ENCODE measurements at regions not wholly inside any gene's neighbourhood (a gene's known extent, or its start where the extent isn't known, plus 50 kb on each side); places are given as distances from the start of the nearest gene placed in this dataset.
A peak's percentile ranks its signal among the peaks of the same experiment; 100 is the strongest.
"Not testable (repeated sequence)": the region's sequence is repeated elsewhere in the genome, so short reads cannot be mapped to it uniquely, and the experiment has no call there.

DNA sequence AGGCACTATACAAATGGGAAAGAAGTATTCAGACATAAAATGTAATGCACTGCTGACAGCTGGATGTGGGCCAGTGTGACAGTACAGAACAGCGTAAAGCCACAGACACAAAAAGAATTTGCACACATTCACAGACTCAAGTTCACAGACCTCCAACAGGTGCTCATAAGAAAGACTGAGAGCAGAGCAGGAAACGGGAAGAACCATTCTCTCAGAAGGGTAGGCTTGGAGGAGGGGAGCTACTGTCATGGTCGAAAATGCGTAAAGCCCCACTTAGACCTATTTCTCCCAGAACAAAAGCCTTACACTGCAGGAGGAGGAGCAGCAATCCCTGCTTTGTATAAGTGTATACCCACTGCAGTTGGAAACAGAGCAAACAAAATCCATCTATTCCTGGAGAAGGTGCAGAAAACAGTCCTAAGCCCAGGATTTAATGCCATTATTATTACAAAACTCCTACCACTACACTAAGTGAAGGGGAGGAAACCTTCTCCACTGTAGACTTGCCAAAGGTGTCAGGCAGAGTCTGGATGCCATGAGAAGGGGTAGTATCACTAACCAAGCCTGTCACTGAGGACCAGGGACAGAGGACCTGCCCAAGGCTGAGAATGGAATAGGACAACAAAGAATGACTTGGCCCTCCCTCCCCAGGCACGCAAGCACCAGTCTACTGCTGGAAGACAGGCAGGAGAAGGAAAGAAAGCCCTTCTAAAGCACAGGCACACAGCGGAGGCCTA lies 103.0 kb upstream of the FAM25C start:
- DNase-seq; ATAC-seq; intact Hi-C loops (cut with DNase I, micrococcal nuclease): not testable (repeated sequence)

DNA sequence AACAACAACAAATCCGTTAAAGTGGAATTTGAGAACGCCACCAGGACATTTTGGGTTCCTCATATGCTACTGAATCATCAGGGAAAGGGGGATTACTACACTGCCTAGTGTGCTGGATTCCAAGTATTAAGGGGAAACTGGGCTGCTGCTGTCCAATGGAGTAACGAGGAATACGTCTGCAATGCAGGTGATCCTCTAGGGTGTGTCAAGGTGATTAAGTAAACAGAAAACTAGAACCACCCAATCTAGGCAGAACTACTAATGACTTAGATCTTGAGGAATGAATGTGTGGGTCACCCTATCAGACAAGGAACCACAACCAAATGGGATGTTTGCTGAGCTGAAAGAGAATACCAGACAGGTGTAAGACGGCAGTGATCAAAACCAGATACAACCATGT lies 99.3 kb upstream of the FAM25C start:
- DNase-seq; intact Hi-C loops (cut with DNase I, micrococcal nuclease); ATAC-seq: not testable (repeated sequence)

DNA sequence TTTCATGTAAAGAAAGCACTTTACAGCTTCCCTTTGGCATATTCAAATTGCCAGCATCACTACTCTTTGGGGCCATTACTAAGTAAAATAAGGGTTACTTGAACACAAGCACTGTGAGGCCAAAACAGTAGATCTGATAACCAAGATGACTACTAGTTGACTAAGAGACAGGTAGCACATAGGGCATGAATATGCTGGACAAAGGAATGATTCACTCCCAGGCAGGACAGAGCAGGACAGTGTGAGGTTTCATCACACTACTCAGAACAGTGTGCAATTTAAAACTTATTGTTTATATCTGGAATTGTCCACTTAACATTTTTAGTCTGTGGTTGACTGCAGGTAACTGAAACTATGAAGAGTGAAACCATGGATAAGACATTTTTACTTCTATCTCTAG lies 91.1 kb upstream of the FAM25C start:
- DNase-seq; ATAC-seq; intact Hi-C loops (cut with DNase I, micrococcal nuclease): not testable (repeated sequence)

DNA sequence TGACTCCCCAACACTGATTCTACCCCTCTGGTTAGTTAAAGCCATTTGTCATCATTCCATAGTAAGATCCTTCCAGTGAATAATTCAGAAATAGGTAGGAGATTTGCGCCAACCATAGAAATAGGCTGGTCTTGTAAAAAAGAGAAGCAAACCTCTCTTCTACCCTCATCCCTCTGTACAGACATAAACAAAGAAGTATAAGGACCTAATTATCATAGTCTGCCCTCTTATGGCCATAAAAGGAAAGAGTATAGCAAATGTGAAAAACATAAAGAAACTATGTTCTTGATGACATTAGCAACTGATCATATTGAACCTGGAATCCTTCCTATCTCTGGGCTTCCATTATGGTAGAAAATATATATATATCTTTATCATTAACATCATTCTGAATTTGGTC lies 88.5 kb upstream of the FAM25C start:
- intact Hi-C loops (cut with DNase I, micrococcal nuclease); DNase-seq; ATAC-seq: not testable (repeated sequence)

DNA sequence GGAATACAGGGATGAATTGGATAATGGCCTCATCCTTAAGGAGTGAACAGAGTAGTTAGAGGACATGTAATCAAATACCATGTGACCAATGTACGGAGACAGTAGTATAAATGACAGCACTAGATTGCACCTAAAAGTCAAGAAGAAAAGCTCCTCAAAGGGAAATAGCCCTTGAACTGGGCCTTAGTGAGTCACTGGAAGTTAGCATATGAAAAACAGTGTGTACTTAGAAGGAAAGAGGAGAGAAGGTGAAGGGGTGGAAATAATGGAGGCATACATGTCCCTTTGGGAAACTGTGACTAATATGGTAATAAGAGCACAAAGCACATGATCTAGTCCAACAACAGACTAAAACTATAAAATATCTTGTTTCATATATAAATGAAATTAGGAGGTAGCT lies 84.9 kb upstream of the FAM25C start:
- intact Hi-C loops (cut with DNase I, micrococcal nuclease), result not testable (repeated sequence)

DNA sequence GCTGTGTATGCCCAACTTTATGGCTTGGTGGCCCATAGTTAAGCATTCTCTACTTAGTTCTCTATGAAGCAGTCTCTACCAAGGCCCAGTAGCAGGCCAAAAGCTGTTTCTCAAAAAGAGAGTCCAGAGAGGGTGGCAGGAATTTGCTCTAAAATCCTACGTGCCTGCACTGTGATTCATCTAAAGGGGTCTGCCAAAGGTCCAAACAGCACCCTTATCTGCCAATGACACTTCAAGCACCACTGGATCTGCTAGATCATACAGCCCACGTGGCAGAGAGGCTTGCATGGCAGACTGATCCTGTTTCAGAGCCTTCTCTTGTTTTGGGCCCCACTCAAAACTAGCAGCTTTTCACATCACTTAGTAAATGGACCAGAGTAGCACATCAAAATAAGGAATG lies 71.6 kb upstream of the FAM25C start:
- intact Hi-C loops (cut with DNase I, micrococcal nuclease); DNase-seq; ATAC-seq: not testable (repeated sequence)

More for the DNA sequence above, 84.9 kb upstream of the FAM25C start:
- DNase-seq, ATAC-seq: not testable (repeated sequence)

DNA sequence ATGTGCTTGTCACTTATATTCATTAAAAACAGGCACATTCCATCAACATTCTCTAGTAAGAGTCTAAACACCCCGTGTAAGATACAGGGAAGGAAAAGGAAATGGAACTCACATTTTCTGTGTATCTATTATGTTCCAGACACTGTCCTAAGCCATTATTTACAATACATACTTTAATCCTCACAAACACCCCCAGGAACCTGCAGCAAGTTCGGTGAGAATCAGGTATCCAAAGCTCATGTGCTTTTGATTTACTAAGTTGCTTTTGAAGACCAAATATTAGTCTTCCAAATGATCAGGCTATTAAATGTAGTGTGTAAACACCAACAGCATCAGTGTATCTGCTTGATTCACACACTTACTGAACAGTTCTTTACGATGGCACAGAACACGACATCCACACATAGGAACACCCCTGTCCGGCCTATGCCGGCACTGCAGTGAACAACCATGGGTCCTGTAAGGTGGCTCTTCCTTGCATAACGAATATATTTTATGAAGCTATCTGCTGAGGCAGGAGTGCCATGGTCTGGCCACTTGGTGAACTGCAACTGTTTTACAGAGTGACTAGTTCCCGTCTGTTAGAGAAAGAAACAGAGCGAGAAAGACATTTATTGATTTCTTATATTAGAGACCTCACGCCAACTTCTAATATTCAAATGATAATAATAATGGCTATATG lies 64.5 kb upstream of the FAM25C start:
- DNase-seq; intact Hi-C loops (cut with DNase I, micrococcal nuclease): not testable (repeated sequence)
- peak; percentile 100 for ATAC-seq

DNA sequence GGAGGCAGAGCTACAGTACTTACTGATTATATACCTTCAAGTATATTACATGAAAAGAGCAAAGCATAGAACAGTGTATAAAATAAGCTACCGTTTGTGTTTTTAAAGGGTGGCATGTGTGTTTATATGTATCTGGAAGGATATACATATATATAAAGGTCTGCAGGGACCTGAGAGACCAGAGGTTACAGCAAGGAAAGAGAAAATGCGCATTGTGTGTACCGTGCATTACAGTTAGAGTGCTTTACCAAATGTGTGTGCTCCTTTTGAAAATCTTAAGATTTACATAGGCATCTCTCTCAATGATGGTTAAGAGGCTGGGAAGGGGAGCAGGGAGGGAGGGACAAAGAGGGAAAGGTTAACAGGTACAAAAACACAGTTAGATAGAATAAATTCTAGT lies 55.8 kb upstream of the FAM25C start:
- DNase-seq; intact Hi-C loops (cut with DNase I, micrococcal nuclease); ATAC-seq: not testable (repeated sequence)
